Stomach (tissue), 8 donors: ENCODE measurements at regions not wholly inside any gene's neighbourhood (a gene's known extent, or its start where the extent isn't known, plus 50 kb on each side); places are given as distances from the start of the nearest gene placed in this dataset.
"Not testable (repeated sequence)": the region's sequence is repeated elsewhere in the genome, so short reads cannot be mapped to it uniquely, and the experiment has no call there.

Source experiments
- DNase-seq, 2 donors: peaks; one replicate each; pipeline versions ENCODE4 v3.0.0 to v3.0.0-alpha.2; 2013 to 2019
- H3K27ac ChIP-seq, 5 donors: fragments of 200-600 bp in 4 of 5; sonication (generic) in 4 of 5; one replicate each; pipeline ENCODE4 v1.5.1; 2013 to 2019; ENCODE audit warnings: mild to moderate bottlenecking in 1 of 5, moderate library complexity in 1 of 5
- H3K27me3 ChIP-seq, 3 donors: fragments of 200-600 bp; sonication (generic); one replicate each; pipeline ENCODE4 v1.5.1; 2017 to 2019; ENCODE audit warnings: mixed run types in 1 of 3
- H3K36me3 ChIP-seq, 4 donors: fragments of 200-600 bp; sonication (generic); 1 replicate in 3 of 4; 2 replicates in 1 of 4; pipeline ENCODE4 v1.5.1; 2016 to 2019
- H3K4me1 ChIP-seq, 4 donors: fragments of 200-600 bp; sonication (generic); one replicate each; pipeline ENCODE4 v1.5.1; 2016 to 2019
- H3K4me3 ChIP-seq, 4 donors: fragments of 200-600 bp; sonication (generic) in 3 of 4; one replicate each; pipeline ENCODE4 v1.5.1; 2016 to 2019; ENCODE audit warnings: mild to moderate bottlenecking in 1 of 4
- H3K9me3 ChIP-seq, 4 donors: fragments of 200-600 bp; sonication (generic); one replicate each; pipeline ENCODE4 v1.5.1; 2016 to 2019
- EP300 ChIP-seq: sonication (generic); formaldehyde crosslinking; IDR thresholded peaks from one replicate; pipeline ENCODE4 v1.6.1; 2017; ENCODE audit warnings: antibody characterized with exemption
- POLR2A ChIP-seq, 4 donors: fragments of 450-650 bp; IDR thresholded peaks; one replicate each; pipeline ENCODE4 v1.6.1; 2016; ENCODE audit warnings: antibody characterized with exemption in 4 of 4, control low read depth in 2 of 4, mild to moderate bottlenecking in 1 of 4, moderate library complexity in 1 of 4
- POLR2AphosphoS5 ChIP-seq, 3 donors: sonication (generic); formaldehyde crosslinking; IDR thresholded peaks; one replicate each; pipeline ENCODE4 v1.6.1; 2016; ENCODE audit warnings: antibody characterized with exemption in 3 of 3
- WGBS, 5 donors: extraction: QIAGEN DNeasy Blood & Tissue Kit in 3 of 5; methylation state at CpG; one replicate each; pipeline versions ENCODE4 v1.1.5 to v1.1.7; 2013 to 2018; 5-methylcytosine and 5-hydroxymethylcytosine counted together
- intact Hi-C: fragments of 100-400 bp; cut with DNase I; formaldehyde crosslinking; loops from one replicate; pipeline ENCODE4 v1.15.1; 2023; ENCODE audit warnings: low total_unique reads
- TF ChIP-seq, protein P1 (sequence below), 7 experiments: fragments of 450-650 bp in 4 of 7; fragments of 200-600 bp in 3 of 7; sonication (generic) in 3 of 7; IDR thresholded peaks; one replicate each; pipeline ENCODE4 v1.5.1; 2016 to 2019; ENCODE audit warnings: antibody characterized with exemption in 7 of 7, control low read depth in 2 of 7, mild to moderate bottlenecking in 1 of 7
- donor health status: healthy with polysubstance abuse.
- donor health status: Bipolar disorder and iron deficiency.
- donor health status: healthy.

DNA sequence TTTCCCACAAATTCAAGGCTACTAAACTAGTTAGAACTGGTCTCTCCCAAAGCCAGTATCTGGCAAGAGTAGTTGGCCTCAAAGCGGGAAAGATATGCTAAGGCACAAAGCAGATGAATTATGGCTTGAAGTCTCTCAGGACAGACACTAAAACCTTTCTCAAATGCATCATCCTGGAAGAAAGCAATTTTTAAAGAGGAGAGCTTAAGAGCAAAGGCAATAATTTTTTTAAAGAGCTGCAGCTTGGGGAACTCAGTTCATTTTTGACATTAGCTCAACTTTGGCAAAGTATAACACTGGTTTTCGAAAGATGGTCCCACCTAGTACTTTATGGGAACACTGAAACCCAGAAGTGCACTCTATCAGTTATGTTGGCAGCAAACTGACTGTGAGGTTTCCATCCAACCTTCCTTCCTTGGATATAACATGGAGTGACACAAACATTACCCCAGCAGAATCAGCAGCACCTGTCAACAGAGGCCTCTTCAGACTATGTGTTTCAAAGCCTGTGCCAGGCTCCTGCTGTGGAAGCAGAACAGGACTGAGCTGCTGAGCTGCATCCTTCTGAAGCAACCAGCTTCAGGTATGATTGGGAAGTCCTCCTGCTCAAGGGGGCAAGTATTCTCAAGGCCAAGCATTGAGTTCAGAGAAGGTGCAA, 852.3 kb upstream of the HS3ST5 start:
- TF ChIP-seq POLR2A (IDR thresholded peaks at IDR 0.05) (no peak), POLR2AphosphoS5 (IDR thresholded peaks at IDR 0.05) (no peak), EP300 (no peak)
- TF ChIP-seq, protein P1, sequence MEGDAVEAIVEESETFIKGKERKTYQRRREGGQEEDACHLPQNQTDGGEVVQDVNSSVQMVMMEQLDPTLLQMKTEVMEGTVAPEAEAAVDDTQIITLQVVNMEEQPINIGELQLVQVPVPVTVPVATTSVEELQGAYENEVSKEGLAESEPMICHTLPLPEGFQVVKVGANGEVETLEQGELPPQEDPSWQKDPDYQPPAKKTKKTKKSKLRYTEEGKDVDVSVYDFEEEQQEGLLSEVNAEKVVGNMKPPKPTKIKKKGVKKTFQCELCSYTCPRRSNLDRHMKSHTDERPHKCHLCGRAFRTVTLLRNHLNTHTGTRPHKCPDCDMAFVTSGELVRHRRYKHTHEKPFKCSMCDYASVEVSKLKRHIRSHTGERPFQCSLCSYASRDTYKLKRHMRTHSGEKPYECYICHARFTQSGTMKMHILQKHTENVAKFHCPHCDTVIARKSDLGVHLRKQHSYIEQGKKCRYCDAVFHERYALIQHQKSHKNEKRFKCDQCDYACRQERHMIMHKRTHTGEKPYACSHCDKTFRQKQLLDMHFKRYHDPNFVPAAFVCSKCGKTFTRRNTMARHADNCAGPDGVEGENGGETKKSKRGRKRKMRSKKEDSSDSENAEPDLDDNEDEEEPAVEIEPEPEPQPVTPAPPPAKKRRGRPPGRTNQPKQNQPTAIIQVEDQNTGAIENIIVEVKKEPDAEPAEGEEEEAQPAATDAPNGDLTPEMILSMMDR (IDR thresholded peaks at IDR 0.05): no peak
- peak in 1 of 2 donors; percentile 39 for DNase-seq
- 78 to 95% (median 91%) methylated on average over 2 of the region's 2 CpGs for WGBS, 5 donors

DNA sequence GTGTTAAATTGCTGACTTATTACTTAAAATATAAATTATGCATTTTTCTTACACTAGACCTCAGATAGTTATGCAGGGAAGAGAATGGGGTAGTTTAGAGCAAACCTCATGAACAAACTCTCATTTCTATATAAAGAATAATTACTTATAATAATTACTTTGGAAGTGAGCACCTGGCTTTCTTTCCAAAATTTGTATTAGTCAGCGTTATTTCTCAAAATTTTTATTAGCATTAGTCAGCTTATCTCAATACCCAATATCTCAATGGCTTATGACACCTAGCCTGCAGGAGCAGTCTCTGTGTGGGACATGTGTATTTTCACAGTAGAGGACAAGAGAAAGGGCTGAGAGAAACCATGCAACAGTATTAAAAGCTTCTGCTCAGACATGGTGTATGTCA, 849.2 kb upstream of the HS3ST5 start:
- WGBS, 5 donors: 63 to 77% (median 74%) methylated on average over 1 of the region's 1 CpG
- Histone ChIP-seq H3K27me3 (no peaks in the 10 kb centered on the region), H3K9me3 (no peaks in the 10 kb centered on the region), H3K36me3 (no peaks in the 10 kb centered on the region), H3K4me1 (no peaks in the 10 kb centered on the region), H3K4me3 (no peak overlapping the region), H3K27ac (no peak overlapping the region)
- DNase-seq: no peak
- no peak for TF ChIP-seq POLR2AphosphoS5 (IDR thresholded peaks at IDR 0.05)
- no peak for TF ChIP-seq POLR2A (IDR thresholded peaks at IDR 0.05)
- TF ChIP-seq EP300: no peak
- TF ChIP-seq, protein P1 (IDR thresholded peaks at IDR 0.05): no peak
- intact Hi-C loops: no loop called here

More for the DNA sequence above, 852.3 kb upstream of the HS3ST5 start:
- Histone ChIP-seq H3K4me3 (no peak overlapping the region), H3K27me3 (no peaks in the 10 kb centered on the region), H3K36me3 (no peaks in the 10 kb centered on the region), H3K4me1 (no peaks in the 10 kb centered on the region), H3K27ac (no peak overlapping the region), H3K9me3 (peaks cover 0 to 16% (median 4%) of the 10 kb centered on the region in 4 donors)
- intact Hi-C loops: no loop called here

DNA sequence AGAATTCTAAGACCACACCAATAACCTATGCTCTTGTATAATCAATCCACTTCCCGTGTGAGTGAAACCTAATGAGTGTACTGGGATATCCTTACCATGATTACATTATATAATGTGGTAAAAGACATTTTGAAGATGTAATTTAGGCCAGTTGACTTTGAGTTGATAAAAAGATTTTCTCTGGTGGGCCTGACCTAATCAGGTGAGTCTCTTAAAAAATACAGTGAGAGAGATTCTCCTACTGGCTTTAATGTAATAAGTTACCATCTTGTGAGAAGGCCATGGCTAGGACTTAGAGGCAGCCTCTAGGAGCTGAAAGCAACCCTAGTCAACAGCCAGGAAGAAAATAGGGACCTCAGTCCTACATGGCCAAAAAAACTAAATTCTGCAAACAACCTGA, 847.7 kb upstream of the HS3ST5 start:
- Histone ChIP-seq H3K9me3 (no peaks in the 10 kb centered on the region), H3K36me3 (no peaks in the 10 kb centered on the region), H3K27ac (no peak overlapping the region), H3K4me1 (no peaks in the 10 kb centered on the region), H3K4me3 (no peak overlapping the region), H3K27me3 (no peaks in the 10 kb centered on the region)
- TF ChIP-seq, protein P1 (IDR thresholded peaks at IDR 0.05): no peak
- TF ChIP-seq POLR2A (IDR thresholded peaks at IDR 0.05) (no peak), POLR2AphosphoS5 (IDR thresholded peaks at IDR 0.05) (no peak), EP300 (no peak)
- DNase-seq: no peak
- WGBS, 5 donors: 82 to 95% (median 88%) methylated on average over 1 of the region's 1 CpG
- intact Hi-C loops: no loop called here

DNA sequence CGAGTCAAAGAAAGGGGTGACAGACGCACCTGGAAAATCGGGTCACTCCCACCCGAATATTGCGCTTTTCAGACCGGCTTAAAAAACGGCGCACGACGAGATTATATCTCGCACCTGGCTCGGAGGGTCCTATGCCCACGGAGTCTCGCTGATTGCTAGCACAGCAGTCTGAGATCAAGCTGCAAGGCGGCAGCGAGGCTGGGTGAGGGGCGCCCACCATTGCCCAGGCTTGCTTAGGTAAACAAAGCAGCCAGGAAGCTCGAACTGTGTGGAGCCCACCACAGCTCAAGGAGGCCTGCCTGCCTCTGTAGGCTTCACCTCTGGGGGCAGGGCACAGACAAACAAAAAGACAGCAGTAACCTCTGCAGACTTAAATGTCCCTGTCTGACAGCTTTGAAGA, 832.6 kb upstream of the HS3ST5 start:
- H3K9me3 ChIP-seq, intact Hi-C loops, H3K27ac ChIP-seq, H3K4me1 ChIP-seq, H3K36me3 ChIP-seq, H3K4me3 ChIP-seq, H3K27me3 ChIP-seq, DNase-seq: not testable (repeated sequence)
- WGBS, 5 donors: 90 to 94% (median 93%) methylated on average over 16 to 18 of the region's 18 CpGs

DNA sequence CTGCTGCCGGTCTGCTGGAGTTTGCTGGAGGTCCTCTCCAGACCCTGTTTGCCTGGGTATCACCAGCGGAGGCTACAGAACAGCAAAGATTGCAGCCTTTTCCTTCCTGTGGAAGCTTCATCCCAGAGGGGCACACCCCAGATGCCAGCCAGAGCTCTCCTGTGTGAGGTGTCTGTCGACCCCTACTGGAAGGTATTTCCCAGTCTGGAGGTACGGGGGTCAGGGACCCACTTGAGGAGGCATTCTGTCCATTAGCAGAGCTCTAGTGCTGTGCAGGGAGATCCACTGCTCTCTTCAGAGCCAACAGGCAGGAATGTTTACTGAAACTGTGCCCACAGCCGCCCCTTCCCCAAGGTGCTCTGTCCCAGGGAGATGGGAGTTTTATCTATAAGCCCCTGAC, 823.1 kb upstream of the HS3ST5 start:
- H3K4me3 ChIP-seq, H3K36me3 ChIP-seq, H3K27ac ChIP-seq, H3K27me3 ChIP-seq, intact Hi-C loops, H3K9me3 ChIP-seq, DNase-seq, H3K4me1 ChIP-seq: not testable (repeated sequence)
- WGBS, 5 donors: 68 to 81% (median 77%) methylated on average over 4 to 5 of the region's 5 CpGs
